ENCODE measurements at regions not wholly inside any gene's neighbourhood (a gene's known extent, or its start where the extent isn't known, plus 50 kb on each side); places are given as distances from the start of the nearest gene placed in this dataset.

DNA sequence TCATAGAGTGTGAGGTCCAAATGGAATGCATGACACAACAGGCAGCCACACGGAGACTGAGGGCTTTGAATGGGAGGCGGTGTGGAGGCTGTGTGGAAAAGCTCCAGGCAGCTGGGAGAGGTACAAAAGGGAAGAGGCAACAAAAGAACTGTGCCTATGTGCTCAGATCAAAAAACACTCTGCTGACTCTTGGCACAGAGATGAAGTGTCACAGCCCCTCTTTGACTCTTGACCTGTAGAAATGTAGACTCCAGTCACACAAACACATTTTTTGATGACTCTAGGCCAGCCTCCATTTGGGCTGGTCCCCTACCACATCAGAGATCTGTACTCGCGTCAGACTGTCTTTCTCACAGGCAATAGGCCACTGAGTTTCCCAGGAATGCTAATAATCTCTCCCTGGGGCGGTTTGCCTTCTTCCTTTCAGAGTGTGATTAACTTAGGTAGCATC is 456.0 kb downstream of the TUSC7 start:
- no peak for TF ChIP-seq JUND (IDR thresholded peaks at IDR 0.05)
- no peak for TF ChIP-seq PBX3 (IDR thresholded peaks at IDR 0.05)
- no peak for TF ChIP-seq RAD21 (IDR thresholded peaks at IDR 0.05; ENCODE audit: low read length)
- TF ChIP-seq, protein P1, sequence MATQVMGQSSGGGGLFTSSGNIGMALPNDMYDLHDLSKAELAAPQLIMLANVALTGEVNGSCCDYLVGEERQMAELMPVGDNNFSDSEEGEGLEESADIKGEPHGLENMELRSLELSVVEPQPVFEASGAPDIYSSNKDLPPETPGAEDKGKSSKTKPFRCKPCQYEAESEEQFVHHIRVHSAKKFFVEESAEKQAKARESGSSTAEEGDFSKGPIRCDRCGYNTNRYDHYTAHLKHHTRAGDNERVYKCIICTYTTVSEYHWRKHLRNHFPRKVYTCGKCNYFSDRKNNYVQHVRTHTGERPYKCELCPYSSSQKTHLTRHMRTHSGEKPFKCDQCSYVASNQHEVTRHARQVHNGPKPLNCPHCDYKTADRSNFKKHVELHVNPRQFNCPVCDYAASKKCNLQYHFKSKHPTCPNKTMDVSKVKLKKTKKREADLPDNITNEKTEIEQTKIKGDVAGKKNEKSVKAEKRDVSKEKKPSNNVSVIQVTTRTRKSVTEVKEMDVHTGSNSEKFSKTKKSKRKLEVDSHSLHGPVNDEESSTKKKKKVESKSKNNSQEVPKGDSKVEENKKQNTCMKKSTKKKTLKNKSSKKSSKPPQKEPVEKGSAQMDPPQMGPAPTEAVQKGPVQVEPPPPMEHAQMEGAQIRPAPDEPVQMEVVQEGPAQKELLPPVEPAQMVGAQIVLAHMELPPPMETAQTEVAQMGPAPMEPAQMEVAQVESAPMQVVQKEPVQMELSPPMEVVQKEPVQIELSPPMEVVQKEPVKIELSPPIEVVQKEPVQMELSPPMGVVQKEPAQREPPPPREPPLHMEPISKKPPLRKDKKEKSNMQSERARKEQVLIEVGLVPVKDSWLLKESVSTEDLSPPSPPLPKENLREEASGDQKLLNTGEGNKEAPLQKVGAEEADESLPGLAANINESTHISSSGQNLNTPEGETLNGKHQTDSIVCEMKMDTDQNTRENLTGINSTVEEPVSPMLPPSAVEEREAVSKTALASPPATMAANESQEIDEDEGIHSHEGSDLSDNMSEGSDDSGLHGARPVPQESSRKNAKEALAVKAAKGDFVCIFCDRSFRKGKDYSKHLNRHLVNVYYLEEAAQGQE (IDR thresholded peaks at IDR 0.05; ENCODE audit: low read depth, low read length): no peak
- TF ChIP-seq YY1 (IDR thresholded peaks at IDR 0.05; ENCODE audit: low read depth): no peak
- no peak for TF ChIP-seq FOXJ3 (CRISPR knock-in tag; IDR thresholded peaks at IDR 0.05)
- no peak for TF ChIP-seq EP300 (IDR thresholded peaks at IDR 0.05; ENCODE audit: borderline replicate concordance in 1 of 2, low read depth in 1 of 2, low read length in 1 of 2)
- TF ChIP-seq, protein P2, sequence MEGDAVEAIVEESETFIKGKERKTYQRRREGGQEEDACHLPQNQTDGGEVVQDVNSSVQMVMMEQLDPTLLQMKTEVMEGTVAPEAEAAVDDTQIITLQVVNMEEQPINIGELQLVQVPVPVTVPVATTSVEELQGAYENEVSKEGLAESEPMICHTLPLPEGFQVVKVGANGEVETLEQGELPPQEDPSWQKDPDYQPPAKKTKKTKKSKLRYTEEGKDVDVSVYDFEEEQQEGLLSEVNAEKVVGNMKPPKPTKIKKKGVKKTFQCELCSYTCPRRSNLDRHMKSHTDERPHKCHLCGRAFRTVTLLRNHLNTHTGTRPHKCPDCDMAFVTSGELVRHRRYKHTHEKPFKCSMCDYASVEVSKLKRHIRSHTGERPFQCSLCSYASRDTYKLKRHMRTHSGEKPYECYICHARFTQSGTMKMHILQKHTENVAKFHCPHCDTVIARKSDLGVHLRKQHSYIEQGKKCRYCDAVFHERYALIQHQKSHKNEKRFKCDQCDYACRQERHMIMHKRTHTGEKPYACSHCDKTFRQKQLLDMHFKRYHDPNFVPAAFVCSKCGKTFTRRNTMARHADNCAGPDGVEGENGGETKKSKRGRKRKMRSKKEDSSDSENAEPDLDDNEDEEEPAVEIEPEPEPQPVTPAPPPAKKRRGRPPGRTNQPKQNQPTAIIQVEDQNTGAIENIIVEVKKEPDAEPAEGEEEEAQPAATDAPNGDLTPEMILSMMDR (IDR thresholded peaks at IDR 0.05): no peak
- TF ChIP-seq FOXM1 (IDR thresholded peaks at IDR 0.05; ENCODE audit: low read depth): no peak
- no peak for TF ChIP-seq GABPA (IDR thresholded peaks at IDR 0.05; ENCODE audit: low read depth)
- TF ChIP-seq EZH2phosphoT487 (IDR thresholded peaks at IDR 0.05; ENCODE audit: borderline replicate concordance, low read depth): no peak
- no peak for TF ChIP-seq POLR2AphosphoS5 (IDR thresholded peaks at IDR 0.05; ENCODE audit: low read depth, low read length)
- no peak for TF ChIP-seq MAX (IDR thresholded peaks at IDR 0.05; ENCODE audit: low read depth)
